ENCODE measurements at regions not wholly inside any gene's neighbourhood (a gene's known extent, or its start where the extent isn't known, plus 50 kb on each side); places are given as distances from the start of the nearest gene placed in this dataset.
"Not testable (repeated sequence)": the region's sequence is repeated elsewhere in the genome, so short reads cannot be mapped to it uniquely, and the experiment has no call there.

DNA sequence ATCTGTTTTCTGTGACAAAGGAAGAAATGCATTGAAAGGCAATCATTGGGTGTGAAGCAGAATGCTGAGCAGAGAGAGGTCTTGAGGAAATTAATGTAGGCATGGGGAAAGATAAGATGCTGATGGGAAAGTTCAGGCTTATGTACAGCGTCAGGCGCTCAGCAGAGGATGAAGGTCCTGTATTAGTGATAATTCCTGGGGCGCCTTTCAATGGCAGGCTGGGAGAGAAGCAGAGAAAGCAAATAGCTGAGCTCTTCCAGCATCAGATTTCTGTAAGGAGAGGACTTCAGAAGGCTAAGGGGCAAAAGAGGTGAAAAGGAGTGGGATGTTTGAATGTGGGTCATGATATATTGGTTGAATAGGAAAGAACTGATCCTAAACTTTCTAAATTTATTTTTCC, 129.8 kb downstream of the HNMT start:
- DNase-seq (ENCODE audit: low spot score) = no peak
- Histone ChIP-seq H3K9me2 (replicated peaks; ENCODE audit: insufficient read depth) (no peaks in the 10 kb centered on the region), H3K27ac (no peak overlapping the region), H3K4me1 (ENCODE audit: insufficient read depth) (no peaks in the 10 kb centered on the region), H3K36me3 (replicated peaks; ENCODE audit: insufficient read depth, low read depth) (no peaks in the 10 kb centered on the region), H4K20me1 (ENCODE audit: insufficient read depth, poor library complexity, severe bottlenecking) (no peaks in the 10 kb centered on the region), H3K27me3 (no peaks in the 10 kb centered on the region), H3K4me3 (no peak overlapping the region), H3K9me3 (ENCODE audit: low read depth) (no peaks in the 10 kb centered on the region), H3K4me2 (no peak overlapping the region), H2AFZ (no peak overlapping the region), H3K79me2 (no peaks in the 10 kb centered on the region)
- TF ChIP-seq, protein P1, sequence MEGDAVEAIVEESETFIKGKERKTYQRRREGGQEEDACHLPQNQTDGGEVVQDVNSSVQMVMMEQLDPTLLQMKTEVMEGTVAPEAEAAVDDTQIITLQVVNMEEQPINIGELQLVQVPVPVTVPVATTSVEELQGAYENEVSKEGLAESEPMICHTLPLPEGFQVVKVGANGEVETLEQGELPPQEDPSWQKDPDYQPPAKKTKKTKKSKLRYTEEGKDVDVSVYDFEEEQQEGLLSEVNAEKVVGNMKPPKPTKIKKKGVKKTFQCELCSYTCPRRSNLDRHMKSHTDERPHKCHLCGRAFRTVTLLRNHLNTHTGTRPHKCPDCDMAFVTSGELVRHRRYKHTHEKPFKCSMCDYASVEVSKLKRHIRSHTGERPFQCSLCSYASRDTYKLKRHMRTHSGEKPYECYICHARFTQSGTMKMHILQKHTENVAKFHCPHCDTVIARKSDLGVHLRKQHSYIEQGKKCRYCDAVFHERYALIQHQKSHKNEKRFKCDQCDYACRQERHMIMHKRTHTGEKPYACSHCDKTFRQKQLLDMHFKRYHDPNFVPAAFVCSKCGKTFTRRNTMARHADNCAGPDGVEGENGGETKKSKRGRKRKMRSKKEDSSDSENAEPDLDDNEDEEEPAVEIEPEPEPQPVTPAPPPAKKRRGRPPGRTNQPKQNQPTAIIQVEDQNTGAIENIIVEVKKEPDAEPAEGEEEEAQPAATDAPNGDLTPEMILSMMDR (IDR thresholded peaks at IDR 0.05; ENCODE audit: poor library complexity) = no peak
- no peak for TF ChIP-seq EZH2 (IDR thresholded peaks at IDR 0.05; ENCODE audit: borderline replicate concordance)
- no peak for TF ChIP-seq EZH2phosphoT487 (IDR thresholded peaks at IDR 0.05; ENCODE audit: low read depth, severe bottlenecking, unreplicated experiment)
- 56% methylated on average over 3 of the region's 3 CpGs for WGBS (ENCODE audit: low lambda C conversion rate, missing lambda C conversion rate)

DNA sequence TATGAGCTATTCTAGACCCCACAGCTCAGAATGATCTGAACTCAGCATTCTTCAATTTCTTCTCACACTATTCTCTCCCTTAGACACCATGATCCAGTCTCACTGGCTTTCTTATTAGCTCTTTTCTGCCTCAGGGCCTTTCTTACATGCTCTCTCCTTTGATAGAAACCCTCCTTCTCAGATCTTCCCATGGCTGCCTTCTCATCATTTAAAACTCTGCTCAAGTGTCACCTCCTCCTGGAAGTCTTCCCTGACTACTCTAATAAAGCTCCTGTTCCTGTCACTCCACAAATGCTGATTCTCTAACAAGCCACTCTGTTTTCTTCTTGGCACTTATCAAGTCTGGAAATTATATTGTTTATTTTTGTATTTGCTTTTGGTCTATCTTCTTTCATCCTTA, 131.1 kb downstream of the HNMT start:
- H3K27me3 ChIP-seq = no peaks in the 10 kb centered on the region
- H4K20me1 ChIP-seq (ENCODE audit: insufficient read depth, poor library complexity, severe bottlenecking) = no peaks in the 10 kb centered on the region
- no peaks in the 10 kb centered on the region for H3K9me2 ChIP-seq (replicated peaks; ENCODE audit: insufficient read depth)
- no peaks in the 10 kb centered on the region for H3K4me1 ChIP-seq (ENCODE audit: insufficient read depth)
- TF ChIP-seq EZH2 (IDR thresholded peaks at IDR 0.05; ENCODE audit: borderline replicate concordance) = no peak
- TF ChIP-seq, protein P1 (IDR thresholded peaks at IDR 0.05; ENCODE audit: poor library complexity) = no peak
- H3K36me3 ChIP-seq (replicated peaks; ENCODE audit: insufficient read depth, low read depth) = no peaks in the 10 kb centered on the region
- DNase-seq (ENCODE audit: low spot score) = no peak
- no peak overlapping the region for H3K27ac ChIP-seq
- no peaks in the 10 kb centered on the region for H3K9me3 ChIP-seq (ENCODE audit: low read depth)
- H3K4me3 ChIP-seq = no peak overlapping the region
- H3K79me2 ChIP-seq = no peaks in the 10 kb centered on the region
- H3K4me2 ChIP-seq = no peak overlapping the region
- no peak overlapping the region for H2AFZ ChIP-seq

DNA sequence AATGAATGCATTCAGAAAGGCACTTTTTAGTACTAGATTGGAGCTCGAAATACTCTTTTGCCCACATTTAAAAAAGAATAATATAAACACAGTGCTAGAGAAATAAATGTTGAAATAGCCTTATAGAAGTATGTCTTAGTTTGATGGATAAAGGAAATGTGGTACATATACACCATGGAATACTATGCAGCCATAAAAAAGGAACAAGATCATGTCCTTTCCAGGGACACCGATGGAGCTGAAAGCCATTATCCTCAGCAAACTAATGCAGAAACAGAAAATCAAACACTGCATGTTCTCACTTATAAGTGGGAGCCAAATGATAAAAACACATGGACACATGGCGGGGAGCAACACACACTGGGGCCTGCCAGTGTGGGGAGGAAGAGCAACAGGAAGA, 135.0 kb downstream of the HNMT start:
- 100% methylated on average over 3 of the region's 3 CpGs for WGBS (ENCODE audit: low lambda C conversion rate, missing lambda C conversion rate)
- not testable (repeated sequence) for H3K4me2 ChIP-seq; H3K9me3 ChIP-seq (ENCODE audit: low read depth); H2AFZ ChIP-seq; H3K27me3 ChIP-seq; DNase-seq (ENCODE audit: low spot score); H3K36me3 ChIP-seq (replicated peaks; ENCODE audit: insufficient read depth, low read depth); H3K27ac ChIP-seq; H3K4me1 ChIP-seq (ENCODE audit: insufficient read depth); H4K20me1 ChIP-seq (ENCODE audit: insufficient read depth, poor library complexity, severe bottlenecking); H3K9me2 ChIP-seq (replicated peaks; ENCODE audit: insufficient read depth); H3K79me2 ChIP-seq; H3K4me3 ChIP-seq

DNA sequence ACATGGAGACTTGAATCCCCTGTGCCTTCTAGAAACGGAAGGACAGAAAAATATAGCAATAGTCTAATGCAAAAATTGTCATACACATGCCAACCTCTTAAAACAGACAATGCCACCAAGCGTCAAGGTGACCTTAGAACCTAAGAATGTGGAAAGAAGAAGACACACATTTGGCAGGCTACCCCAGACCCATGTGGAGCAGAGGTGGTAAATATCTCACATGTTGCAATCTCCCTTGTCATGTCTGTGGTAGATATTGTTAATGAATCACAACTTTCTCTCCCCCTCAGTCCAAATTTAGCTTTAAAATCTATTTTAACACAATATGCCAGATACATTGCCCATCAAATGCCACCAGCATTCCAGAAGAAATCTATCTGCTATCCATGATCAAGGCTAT, 137.4 kb downstream of the HNMT start:
- TF ChIP-seq EZH2phosphoT487 (IDR thresholded peaks at IDR 0.05; ENCODE audit: low read depth, severe bottlenecking, unreplicated experiment) = no peak
- TF ChIP-seq EZH2 (IDR thresholded peaks at IDR 0.05; ENCODE audit: borderline replicate concordance) = no peak
- TF ChIP-seq, protein P1 (IDR thresholded peaks at IDR 0.05; ENCODE audit: poor library complexity) = no peak
- Histone ChIP-seq H2AFZ (no peak overlapping the region), H3K4me2 (no peak overlapping the region), H3K9me2 (replicated peaks; ENCODE audit: insufficient read depth) (no peaks in the 10 kb centered on the region), H4K20me1 (ENCODE audit: insufficient read depth, poor library complexity, severe bottlenecking) (no peaks in the 10 kb centered on the region), H3K4me3 (no peak overlapping the region), H3K79me2 (no peaks in the 10 kb centered on the region), H3K9me3 (ENCODE audit: low read depth) (no peaks in the 10 kb centered on the region), H3K4me1 (ENCODE audit: insufficient read depth) (peaks cover 6% of the 10 kb centered on the region), H3K36me3 (replicated peaks; ENCODE audit: insufficient read depth, low read depth) (no peaks in the 10 kb centered on the region), H3K27me3 (no peaks in the 10 kb centered on the region), H3K27ac (no peak overlapping the region)
- DNase-seq (ENCODE audit: low spot score) = no peak
- WGBS (ENCODE audit: low lambda C conversion rate, missing lambda C conversion rate) = 98% methylated on average over 2 of the region's 2 CpGs

Data from hepatocyte (in vitro differentiated cells).